ENCODE measurements at regions not wholly inside any gene's neighbourhood (a gene's known extent, or its start where the extent isn't known, plus 50 kb on each side); places are given as distances from the start of the nearest gene placed in this dataset.

- TF ChIP-seq CTCF (optimal IDR thresholded peaks at IDR 0.05 in 1 of 3, IDR thresholded peaks at IDR 0.05 in 1 of 3, conservative IDR thresholded peaks at IDR 0.05 in 1 of 3; ENCODE audit: extremely low read depth in 1 of 3, insufficient read depth in 2 of 3, low read length in 3 of 3) (no peak), EZH2 (IDR thresholded peaks at IDR 0.05; ENCODE audit: low read length) (no peak)
These were observed 135.7 kb downstream of the OLFM1 start for GRCh38 chr9:135222881-135223760.

Measured in keratinocyte (primary cell).